Spleen (tissue), 7 donors: ENCODE measurements at regions not wholly inside any gene's neighbourhood (a gene's known extent, or its start where the extent isn't known, plus 50 kb on each side); places are given as distances from the start of the nearest gene placed in this dataset.
"Not testable (repeated sequence)": the region's sequence is repeated elsewhere in the genome, so short reads cannot be mapped to it uniquely, and the experiment has no call there.

Source experiments
- CTCF ChIP-seq, 11 experiments: fragments of 200-600 bp in 7 of 11; fragments of 450-650 bp in 4 of 11; sonication (generic) in 4 of 11; IDR thresholded peaks in 8 of 11; conservative IDR thresholded peaks in 3 of 11; 1 replicate in 7 of 11; 2 replicates in 4 of 11; pipeline versions ENCODE4 v1.4.0 to v1.8.0; 2016 to 2021; ENCODE audit warnings: antibody characterized with exemption in 11 of 11, inconsistent platforms in 4 of 11, mild to moderate bottlenecking in 1 of 11
- POLR2AphosphoS5 ChIP-seq, 3 donors: sonication (generic); formaldehyde crosslinking; IDR thresholded peaks; one replicate each; pipeline ENCODE4 v1.5.1; 2017; ENCODE audit warnings: antibody characterized with exemption in 3 of 3
- donor health status: DM: no; HTN: no; CAD: no; lungs with moderate emphysema.
- donor health status: DM: no; HTN: no; CAD: no.
- donor health status: DM: no; HTN: no; CAD: no.

GRCh38 chr9:39828457-39828856, 473.0 kb downstream of the SPATA31A1 start:
- TF ChIP-seq CTCF (IDR thresholded peaks at IDR 0.05 in 8 of 11, conservative IDR thresholded peaks at IDR 0.05 in 3 of 11); POLR2AphosphoS5 (IDR thresholded peaks at IDR 0.05): not testable (repeated sequence)
